Neural cell (in vitro differentiated cells): ENCODE measurements at regions not wholly inside any gene's neighbourhood (a gene's known extent, or its start where the extent isn't known, plus 50 kb on each side); places are given as distances from the start of the nearest gene placed in this dataset.

Experiments
- H2AFZ ChIP-seq: fragments of 200-600, 300-800 bp; sonication (generic), shearing (Covaris generic); 2 replicates; pipeline ENCODE4 v1.6.0; 2014; ENCODE audit warnings: low read depth, mild to moderate bottlenecking, antibody characterized with exemption, low read length, moderate library complexity
- H3F3A ChIP-seq: fragments of 200-600 bp; shearing (Covaris generic); 2 replicates; pipeline ENCODE4 v1.6.1; 2016; ENCODE audit warnings: mild to moderate bottlenecking, moderate library complexity, mixed read lengths, antibody characterized with exemption, low read length; ENCODE audit not compliant: insufficient read depth, poor library complexity, severe bottlenecking
- H3K27ac ChIP-seq: fragments of 200-600, 300-800 bp; sonication (generic), shearing (Covaris generic); 2 replicates; pipeline ENCODE4 v1.5.1; 2014; ENCODE audit warnings: mild to moderate bottlenecking, low read length, moderate library complexity
- H3K27me3 ChIP-seq: fragments of 300-800, 200-600 bp; sonication (generic), shearing (Covaris generic); 2 replicates; pipeline ENCODE4 v1.6.0; 2014; ENCODE audit warnings: mild to moderate bottlenecking, low read depth, low read length, moderate library complexity; ENCODE audit not compliant: insufficient read depth
- H3K36me3 ChIP-seq: fragments of 300-800, 200-600 bp; sonication (generic), shearing (Covaris generic); 2 replicates; pipeline ENCODE4 v1.5.1; 2014; ENCODE audit warnings: mild to moderate bottlenecking, antibody characterized with exemption, low read length, moderate library complexity; ENCODE audit not compliant: insufficient read depth
- H3K4me2 ChIP-seq: fragments of 300-800, 200-600 bp; sonication (generic), shearing (Covaris generic); 2 replicates; pipeline ENCODE4 v1.6.0; 2014; ENCODE audit warnings: mild to moderate bottlenecking, low read length
- H3K4me3 ChIP-seq: fragments of 300-800, 200-600 bp; sonication (generic), shearing (Covaris generic); 2 replicates; pipeline ENCODE4 v1.5.1; 2014; ENCODE audit warnings: mild to moderate bottlenecking, low read length, moderate library complexity
- H3K79me2 ChIP-seq: fragments of 200-600 bp; shearing (Covaris generic); replicated peaks from 2 replicates; pipeline ENCODE4 v1.6.0; 2014; ENCODE audit warnings: mild to moderate bottlenecking, low read length, moderate library complexity; ENCODE audit not compliant: insufficient read depth
- H3K9ac ChIP-seq: fragments of 300-800, 200-600 bp; sonication (generic), shearing (Covaris generic); 2 replicates; pipeline ENCODE4 v1.6.1; 2016; ENCODE audit warnings: mild to moderate bottlenecking, low read length, mixed read lengths
- H3K9me2 ChIP-seq: fragments of 200-600 bp; shearing (Covaris generic); 2 replicates; pipeline ENCODE4 v1.6.1; 2016; ENCODE audit warnings: mild to moderate bottlenecking, low read length, mixed read lengths; ENCODE audit not compliant: insufficient read depth
- H3K9me3 ChIP-seq: fragments of 200-600, 300-800 bp; sonication (generic), shearing (Covaris generic); 2 replicates; pipeline ENCODE4 v1.6.1; 2016; ENCODE audit warnings: mild to moderate bottlenecking, mixed run types, low read length, moderate library complexity, mixed read lengths
- H4K20me1 ChIP-seq: fragments of 200-600 bp; shearing (Covaris generic); 2 replicates; pipeline ENCODE4 v1.6.1; 2016; ENCODE audit warnings: mild to moderate bottlenecking, mixed run types; ENCODE audit not compliant: insufficient read depth
- CTCF ChIP-seq: fragments of 450-650 bp; IDR thresholded peaks from 2 replicates; pipeline ENCODE4 v1.5.1; 2014; ENCODE audit warnings: antibody characterized with exemption, mild to moderate bottlenecking, moderate library complexity; ENCODE audit not compliant: poor library complexity, severe bottlenecking
- EP300 ChIP-seq: fragments of 450-650 bp; conservative IDR thresholded peaks from 2 replicates; pipeline ENCODE4 v1.6.1; 2014; ENCODE audit warnings: antibody characterized with exemption, mild to moderate bottlenecking, moderate library complexity; ENCODE audit not compliant: poor library complexity, severe bottlenecking
- EZH2 ChIP-seq: fragments of 200-600, 300-800 bp; shearing (Covaris generic), sonication (generic); IDR thresholded peaks from 2 replicates; pipeline ENCODE4 v1.6.1; 2014; ENCODE audit warnings: antibody characterized with exemption, low read length, borderline replicate concordance, mild to moderate bottlenecking; ENCODE audit not compliant: insufficient read depth, poor library complexity, severe bottlenecking
- MXI1 ChIP-seq: fragments of 450-650 bp; conservative IDR thresholded peaks from 2 replicates; pipeline ENCODE4 v1.6.1; 2014; ENCODE audit warnings: antibody characterized with exemption, mild to moderate bottlenecking; ENCODE audit not compliant: poor library complexity, severe bottlenecking
- POLR2AphosphoS5 ChIP-seq: IDR thresholded peaks from 2 replicates; pipeline ENCODE4 v1.6.1; 2012
- RAD21 ChIP-seq: fragments of 450-650 bp; conservative IDR thresholded peaks from 2 replicates; pipeline ENCODE4 v1.6.1; 2014; ENCODE audit warnings: antibody characterized with exemption, mild to moderate bottlenecking, moderate library complexity
- REST ChIP-seq: IDR thresholded peaks from 2 replicates; pipeline ENCODE4 v1.6.1; 2012; ENCODE audit warnings: borderline replicate concordance
- SMC3 ChIP-seq: fragments of 450-650 bp; conservative IDR thresholded peaks from 2 replicates; pipeline ENCODE4 v1.6.1; 2014; ENCODE audit warnings: antibody characterized with exemption, mild to moderate bottlenecking, moderate library complexity; ENCODE audit not compliant: poor library complexity
- TAF1 ChIP-seq: IDR thresholded peaks from 2 replicates; pipeline ENCODE4 v1.6.1; 2012; ENCODE audit warnings: low read depth

DNA sequence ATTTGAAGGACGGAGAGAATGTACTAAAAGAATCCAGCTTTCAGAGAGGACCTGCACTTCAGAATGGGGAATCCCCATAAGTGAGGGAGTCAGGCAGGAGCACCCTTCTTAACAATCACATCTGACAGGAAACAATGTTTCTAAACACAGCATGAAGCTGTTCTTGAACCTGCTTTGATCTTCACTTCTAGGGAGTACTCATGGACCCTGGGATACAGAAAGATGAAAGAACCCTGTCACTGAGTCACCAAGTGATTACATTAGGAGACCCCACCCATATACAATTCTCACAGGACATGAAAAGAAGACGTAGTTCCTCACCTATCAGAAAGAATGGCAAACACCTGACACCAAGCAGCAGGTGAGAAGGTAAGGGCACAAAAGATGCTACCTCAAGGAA, 296.9 kb upstream of the ZC3H12C start:
- H3K36me3 ChIP-seq: no peaks in the 10 kb centered on the region
- no peak overlapping the region for H2AFZ ChIP-seq
- H4K20me1 ChIP-seq: no peaks in the 10 kb centered on the region
- no peak overlapping the region for H3K4me3 ChIP-seq
- H3K27me3 ChIP-seq: no peaks in the 10 kb centered on the region
- no peaks in the 10 kb centered on the region for H3K79me2 ChIP-seq
- TF ChIP-seq EP300 (no peak), EZH2 (no peak), MXI1 (no peak), REST (no peak), TAF1 (no peak), CTCF (no peak), SMC3 (no peak), POLR2AphosphoS5 (no peak), RAD21 (no peak)
- no peak overlapping the region for H3K4me2 ChIP-seq
- H3K9ac ChIP-seq: no peak overlapping the region
- H3K9me2 ChIP-seq: no peaks in the 10 kb centered on the region
- no peak overlapping the region for H3K27ac ChIP-seq
- H3F3A ChIP-seq: no peaks in the 10 kb centered on the region
- no peaks in the 10 kb centered on the region for H3K9me3 ChIP-seq

GRCh38 chr11:109798521-109798920, 294.7 kb upstream of the ZC3H12C start:
- TF ChIP-seq CTCF (no peak), EP300 (no peak), TAF1 (no peak), SMC3 (no peak), EZH2 (no peak), MXI1 (no peak), RAD21 (no peak), REST (no peak), POLR2AphosphoS5 (no peak)
- no peaks in the 10 kb centered on the region for H3K27me3 ChIP-seq
- H3K27ac ChIP-seq: no peak overlapping the region
- H3K4me3 ChIP-seq: no peak overlapping the region
- no peak overlapping the region for H2AFZ ChIP-seq
- no peaks in the 10 kb centered on the region for H4K20me1 ChIP-seq
- H3K9me2 ChIP-seq: no peaks in the 10 kb centered on the region
- H3K9me3 ChIP-seq: no peaks in the 10 kb centered on the region
- H3K36me3 ChIP-seq: no peaks in the 10 kb centered on the region
- no peak overlapping the region for H3K4me2 ChIP-seq
- H3F3A ChIP-seq: no peaks in the 10 kb centered on the region
- H3K9ac ChIP-seq: no peak overlapping the region
- H3K79me2 ChIP-seq: no peaks in the 10 kb centered on the region
